ENCODE measurements at regions not wholly inside any gene's neighbourhood (a gene's known extent, or its start where the extent isn't known, plus 50 kb on each side); places are given as distances from the start of the nearest gene placed in this dataset.

DNA sequence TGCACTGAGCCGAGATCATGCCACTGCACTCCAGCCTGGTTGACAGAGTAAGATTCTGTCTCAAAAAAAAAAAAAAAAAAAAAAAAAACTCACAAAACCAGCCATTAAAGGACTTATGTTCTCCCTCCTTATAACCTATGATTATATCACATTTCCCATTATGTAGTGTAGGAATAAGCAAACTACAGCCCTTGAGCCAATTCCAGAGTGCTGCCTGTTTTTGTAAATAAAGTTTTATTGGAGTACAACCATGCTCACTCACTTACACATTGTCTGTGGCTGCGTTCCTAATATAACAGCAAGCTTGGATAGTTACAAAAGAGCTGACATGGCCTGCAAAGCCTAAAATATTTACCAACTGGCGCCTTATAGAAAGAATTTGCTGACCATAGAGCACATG lies 72.7 kb upstream of the ARID5B start:
- no peaks in the 10 kb centered on the region for H3K9me3 ChIP-seq (ENCODE audit: control insufficient read depth, low read length)
- WGBS, 2 donors = 93 to 95% methylated on average over 3 of the region's 3 CpGs
- H3K27me3 ChIP-seq (ENCODE audit: control insufficient read depth in 1 of 2, insufficient read depth in 2 of 2, low read length in 1 of 2) = no peaks in the 10 kb centered on the region
- H3K27ac ChIP-seq (ENCODE audit: low read depth in 1 of 2, low read length in 2 of 2) = no peak overlapping the region
- H3K4me3 ChIP-seq (ENCODE audit: low read length in 2 of 2) = no peak overlapping the region
- no peaks in the 10 kb centered on the region for H3K36me3 ChIP-seq (ENCODE audit: control insufficient read depth in 1 of 2, insufficient read depth in 2 of 2, low read length in 1 of 2)
- intact Hi-C loops (cut with DNase I) = no loop called here
- ATAC-seq (ENCODE audit: low FRiP score) = no peak
- no peaks in the 10 kb centered on the region for H3K4me1 ChIP-seq (ENCODE audit: control insufficient read depth in 1 of 2, insufficient read depth in 2 of 2, low read length in 2 of 2)
- no peak for DNase-seq

DNA sequence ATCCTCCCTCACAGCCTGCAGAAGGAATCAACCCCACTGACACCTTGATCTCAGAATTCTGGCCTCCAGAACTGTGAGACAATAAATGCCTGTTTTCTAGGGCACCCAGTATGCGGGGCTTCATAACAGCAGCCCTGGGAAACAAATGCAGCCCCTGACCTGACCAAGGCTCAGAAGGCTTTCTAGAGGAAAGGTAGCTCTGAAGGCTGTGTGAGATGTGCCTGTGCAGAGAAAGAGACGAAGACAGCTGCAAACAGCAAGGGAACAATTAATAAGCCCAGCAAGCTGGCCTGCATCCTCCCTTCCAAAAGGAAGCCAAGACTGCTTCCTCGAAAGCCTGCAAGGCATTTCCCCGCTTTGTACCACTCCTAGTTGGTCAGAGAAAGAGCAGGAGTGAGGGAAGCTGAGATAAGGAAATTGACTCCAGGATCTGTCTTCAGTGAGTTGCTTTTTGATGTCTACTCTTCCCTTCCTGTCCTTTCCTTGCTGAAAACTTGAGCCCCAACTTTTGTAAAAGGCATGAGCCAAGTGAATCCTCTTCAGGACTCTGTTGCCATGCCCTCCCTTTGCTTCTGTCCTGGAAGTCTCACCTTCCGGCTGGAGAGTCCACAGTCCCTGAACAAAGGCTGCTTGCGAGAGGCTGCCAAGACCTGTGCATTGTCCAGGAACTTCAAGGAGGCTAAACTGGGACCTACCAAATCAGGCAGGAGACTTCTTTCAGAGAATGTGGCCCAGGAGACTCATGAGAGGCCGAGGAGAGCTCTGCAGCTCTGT lies 71.2 kb upstream of the ARID5B start:
- Histone ChIP-seq H3K4me3 (ENCODE audit: low read length in 2 of 2) (no peak overlapping the region), H3K9me3 (ENCODE audit: control insufficient read depth, low read length) (no peaks in the 10 kb centered on the region), H3K27ac (ENCODE audit: low read depth in 1 of 2, low read length in 2 of 2) (no peak overlapping the region), H3K27me3 (ENCODE audit: control insufficient read depth in 1 of 2, insufficient read depth in 2 of 2, low read length in 1 of 2) (no peaks in the 10 kb centered on the region), H3K36me3 (ENCODE audit: control insufficient read depth in 1 of 2, insufficient read depth in 2 of 2, low read length in 1 of 2) (no peaks in the 10 kb centered on the region), H3K4me1 (ENCODE audit: control insufficient read depth in 1 of 2, insufficient read depth in 2 of 2, low read length in 2 of 2) (peaks cover 0 to 2% of the 10 kb centered on the region in 2 donors)
- DNase-seq (no peak), ATAC-seq (ENCODE audit: low FRiP score) (no peak)
- intact Hi-C loops (cut with DNase I) = loop anchor here in 1 of 2 donors (5.0 kb wide), 2 partner anchors 38 to 78 kb away; no protein-coding TSS in a partner anchor
- WGBS, 2 donors = 76 to 77% methylated on average over 7 of the region's 7 CpGs

DNA sequence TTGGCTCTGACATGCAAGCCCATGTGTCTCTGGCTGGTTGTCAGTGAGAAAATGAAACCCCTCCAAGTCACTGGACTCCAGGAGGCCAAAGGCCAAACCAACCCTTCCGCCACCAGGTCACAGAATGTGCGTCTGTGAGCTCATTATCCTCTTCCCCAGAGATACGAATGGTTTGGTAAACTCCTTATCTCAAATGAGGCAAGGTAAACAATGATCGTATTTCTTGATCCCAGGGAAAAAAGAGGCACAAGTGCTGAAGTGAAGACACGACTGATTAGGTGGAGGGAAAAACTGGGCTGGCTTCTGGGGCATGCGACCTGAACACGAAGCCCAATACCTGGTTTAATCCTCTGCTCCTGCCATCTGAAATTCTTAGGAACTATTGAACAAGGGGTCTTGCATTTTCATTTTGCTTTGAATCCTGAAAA lies 70.6 kb upstream of the ARID5B start:
- DNase-seq (no peak), ATAC-seq (ENCODE audit: low FRiP score) (no peak)
- H3K27me3 ChIP-seq (ENCODE audit: control insufficient read depth in 1 of 2, insufficient read depth in 2 of 2, low read length in 1 of 2) = no peaks in the 10 kb centered on the region

DNA sequence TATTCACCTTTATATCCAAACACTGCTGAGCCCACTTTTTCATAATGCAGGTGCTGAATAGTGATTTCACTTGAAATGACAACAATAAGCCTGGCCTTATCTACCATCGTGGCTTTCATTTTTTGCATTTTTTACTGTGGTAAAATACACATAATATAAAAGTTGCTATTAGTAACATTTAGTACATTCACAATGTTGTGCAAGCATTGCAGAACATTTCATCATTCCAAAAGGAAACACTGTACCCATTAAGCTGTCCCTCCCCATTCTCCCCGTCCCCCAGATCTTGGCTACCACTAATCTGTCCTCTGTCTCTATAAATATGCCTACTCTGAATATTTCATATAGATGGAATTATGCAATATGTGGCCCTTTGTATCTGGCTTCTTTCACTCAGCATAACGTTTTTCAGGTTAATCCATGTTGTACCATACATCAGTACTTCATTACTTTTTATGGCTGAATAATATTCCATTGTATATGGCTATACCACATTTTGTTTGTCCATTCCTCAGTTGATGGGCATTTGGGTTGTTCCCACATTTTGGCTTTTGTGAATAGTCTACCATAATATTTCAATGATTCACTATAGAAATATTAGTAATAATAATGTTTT lies 68.5 kb upstream of the ARID5B start:
- Histone ChIP-seq H3K4me3 (ENCODE audit: low read length in 2 of 2) (no peak overlapping the region), H3K4me1 (ENCODE audit: control insufficient read depth in 1 of 2, insufficient read depth in 2 of 2, low read length in 2 of 2) (peaks cover 0 to 5% of the 10 kb centered on the region in 2 donors), H3K36me3 (ENCODE audit: control insufficient read depth in 1 of 2, insufficient read depth in 2 of 2, low read length in 1 of 2) (no peaks in the 10 kb centered on the region), H3K9me3 (ENCODE audit: control insufficient read depth, low read length) (no peaks in the 10 kb centered on the region), H3K27me3 (ENCODE audit: control insufficient read depth in 1 of 2, insufficient read depth in 2 of 2, low read length in 1 of 2) (no peaks in the 10 kb centered on the region), H3K27ac (ENCODE audit: low read depth in 1 of 2, low read length in 2 of 2) (no peak overlapping the region)
- 27 to 35% methylated on average over 3 of the region's 3 CpGs for WGBS, 2 donors
- intact Hi-C loops (cut with DNase I) = loop anchor here in 1 of 2 donors (5.0 kb wide), 2 partner anchors 41 to 81 kb away; no protein-coding TSS in a partner anchor
- DNase-seq (no peak), ATAC-seq (ENCODE audit: low FRiP score) (no peak)

More for the DNA sequence above, 70.6 kb upstream of the ARID5B start:
- Histone ChIP-seq H3K27ac (ENCODE audit: low read depth in 1 of 2, low read length in 2 of 2) (no peak overlapping the region), H3K4me1 (ENCODE audit: control insufficient read depth in 1 of 2, insufficient read depth in 2 of 2, low read length in 2 of 2) (peaks cover 0 to 2% of the 10 kb centered on the region in 2 donors), H3K4me3 (ENCODE audit: low read length in 2 of 2) (no peak overlapping the region), H3K9me3 (ENCODE audit: control insufficient read depth, low read length) (no peaks in the 10 kb centered on the region), H3K36me3 (ENCODE audit: control insufficient read depth in 1 of 2, insufficient read depth in 2 of 2, low read length in 1 of 2) (no peaks in the 10 kb centered on the region)
- 87 to 92% methylated on average over 7 of the region's 7 CpGs for WGBS, 2 donors
- intact Hi-C loops (cut with DNase I) = loop anchor here in 1 of 2 donors (5.0 kb wide), 2 partner anchors 39 to 79 kb away; no protein-coding TSS in a partner anchor

DNA sequence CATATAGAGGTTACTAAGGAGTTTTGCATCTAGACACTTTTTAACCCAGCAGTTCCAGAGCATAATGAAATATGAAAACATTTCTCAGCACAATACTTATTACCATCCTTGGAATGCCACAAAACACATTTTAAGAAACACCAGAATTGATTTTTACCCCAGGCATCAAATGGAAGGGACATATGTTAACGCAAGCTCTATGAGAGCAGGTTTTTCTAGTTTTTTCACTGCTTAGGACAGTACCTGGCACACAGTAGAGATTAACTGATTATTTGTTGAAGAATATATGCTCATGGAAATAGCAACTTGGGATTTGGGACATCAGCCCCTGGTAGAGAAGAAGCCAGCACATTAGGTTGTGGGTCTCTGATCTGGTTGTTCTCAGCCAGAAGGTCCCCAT lies 67.0 kb upstream of the ARID5B start:
- no peaks in the 10 kb centered on the region for H3K36me3 ChIP-seq (ENCODE audit: control insufficient read depth in 1 of 2, insufficient read depth in 2 of 2, low read length in 1 of 2)
- no peaks in the 10 kb centered on the region for H3K9me3 ChIP-seq (ENCODE audit: control insufficient read depth, low read length)
- intact Hi-C loops (cut with DNase I) = loop anchor here (2.0 to 5.0 kb wide), 3 partner anchors 42 to 84 kb away; no protein-coding TSS in a partner anchor
- no peak overlapping the region for H3K4me3 ChIP-seq (ENCODE audit: low read length in 2 of 2)
- WGBS, 2 donors = 97 to 99% methylated on average over 1 of the region's 1 CpG
- ATAC-seq (ENCODE audit: low FRiP score) = no peak
- H3K27ac ChIP-seq (ENCODE audit: low read depth in 1 of 2, low read length in 2 of 2) = peak overlapping the region in 1 of 2 donors; percentile 1
- no peak for DNase-seq
- H3K27me3 ChIP-seq (ENCODE audit: control insufficient read depth in 1 of 2, insufficient read depth in 2 of 2, low read length in 1 of 2) = no peaks in the 10 kb centered on the region
- peaks cover 0 to 5% of the 10 kb centered on the region in 2 donors for H3K4me1 ChIP-seq (ENCODE audit: control insufficient read depth in 1 of 2, insufficient read depth in 2 of 2, low read length in 2 of 2)

DNA sequence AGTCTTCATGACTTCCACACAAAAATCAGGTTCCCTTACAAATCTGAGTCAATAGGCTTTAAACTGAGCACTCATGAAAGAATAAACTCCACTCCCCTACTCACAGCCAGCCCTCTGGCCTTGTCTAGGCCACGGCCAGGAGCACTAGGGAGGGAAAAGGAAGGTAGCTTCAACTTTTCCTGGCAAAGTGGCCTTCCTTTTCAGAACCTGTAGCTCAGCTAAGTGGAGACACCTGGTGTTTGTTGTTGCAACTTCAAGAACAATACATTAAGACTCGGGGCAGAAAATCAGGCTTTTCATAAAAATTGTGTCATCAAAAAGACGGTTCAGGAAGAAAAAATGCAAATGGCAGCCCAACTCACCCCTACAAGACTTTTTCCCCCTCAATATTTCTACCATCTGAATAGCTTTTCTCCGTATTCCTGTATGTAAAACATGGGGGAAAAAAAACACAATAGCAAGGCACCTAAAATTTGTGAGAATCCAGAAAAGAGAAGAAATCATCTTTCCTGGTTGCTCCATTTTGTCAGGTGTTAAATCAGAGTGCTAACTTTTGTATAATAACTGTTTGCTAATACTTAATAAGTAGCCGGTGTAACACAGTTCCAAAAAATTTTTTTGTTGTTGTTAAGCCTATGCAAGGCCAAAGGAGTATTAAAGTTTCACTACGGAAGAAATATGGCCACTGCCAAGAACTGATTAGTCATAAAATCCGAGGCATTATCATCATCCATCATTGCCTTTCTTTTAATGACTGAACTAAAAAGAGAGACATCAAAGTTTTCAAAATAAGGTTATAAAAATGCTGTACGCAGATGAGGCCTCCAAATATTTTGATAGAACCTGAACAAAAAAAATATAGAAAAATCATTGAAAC lies 66.2 kb upstream of the ARID5B start:
- H3K9me3 ChIP-seq (ENCODE audit: control insufficient read depth, low read length) = no peaks in the 10 kb centered on the region
- H3K4me1 ChIP-seq (ENCODE audit: control insufficient read depth in 1 of 2, insufficient read depth in 2 of 2, low read length in 2 of 2) = peaks cover 2 to 5% of the 10 kb centered on the region in 2 donors
- H3K36me3 ChIP-seq (ENCODE audit: control insufficient read depth in 1 of 2, insufficient read depth in 2 of 2, low read length in 1 of 2) = no peaks in the 10 kb centered on the region
- 32 to 33% methylated on average over 8 of the region's 8 CpGs for WGBS, 2 donors
- DNase-seq (no peak), ATAC-seq (ENCODE audit: low FRiP score) (peak; percentile 68)
- H3K27me3 ChIP-seq (ENCODE audit: control insufficient read depth in 1 of 2, insufficient read depth in 2 of 2, low read length in 1 of 2) = no peaks in the 10 kb centered on the region
- intact Hi-C loops (cut with DNase I) = loop anchor here (2.0 to 5.0 kb wide), 5 partner anchors 43 to 202 kb away; partner anchors contain the start of gene ARID5B (in 1 of the 2)
- H3K4me3 ChIP-seq (ENCODE audit: low read length in 2 of 2) = no peak overlapping the region
- H3K27ac ChIP-seq (ENCODE audit: low read depth in 1 of 2, low read length in 2 of 2) = peak overlapping the region; percentile 1 to 30

DNA sequence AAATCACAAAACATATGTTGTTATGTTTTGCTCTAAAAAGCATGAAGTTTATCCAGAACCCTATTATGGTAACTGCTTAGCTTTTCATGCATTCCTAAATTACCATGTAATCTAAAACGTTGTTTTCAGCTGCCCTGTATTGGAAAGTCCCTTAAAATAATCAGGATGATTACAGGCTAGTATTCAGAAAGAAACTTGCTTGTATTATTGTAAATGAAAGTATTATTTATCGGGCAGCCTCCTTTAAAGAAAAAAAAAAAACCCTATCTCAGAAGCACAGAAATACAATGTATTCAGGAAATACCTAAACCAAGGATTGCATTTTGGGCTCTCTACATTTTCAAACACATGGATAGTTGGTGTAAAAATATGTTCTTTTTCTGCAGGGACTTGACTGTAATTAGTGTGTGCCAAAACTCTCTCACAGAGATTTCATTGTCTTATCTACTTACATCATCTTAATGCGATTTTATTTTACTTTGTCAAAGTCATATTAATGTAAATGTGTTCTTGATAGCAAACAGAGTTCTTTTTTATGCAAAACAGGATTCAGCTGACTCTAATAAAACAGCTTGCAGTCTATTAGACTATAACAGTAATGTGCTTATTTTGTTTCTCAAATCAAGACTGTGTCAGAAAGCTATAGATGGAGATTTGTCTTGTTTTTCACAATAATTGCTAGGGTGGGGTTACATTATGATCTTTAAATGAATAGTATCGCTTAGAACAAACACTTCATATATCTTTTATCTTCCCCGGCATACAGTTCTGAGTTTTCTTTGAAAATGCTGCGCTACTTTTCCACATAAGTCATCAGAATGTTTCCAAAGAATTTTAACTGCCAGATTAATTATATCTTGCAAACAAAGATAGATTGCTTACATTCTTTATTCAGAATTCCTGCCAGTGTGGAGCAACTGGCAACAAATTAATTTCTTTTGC lies 65.3 kb upstream of the ARID5B start:
- H3K36me3 ChIP-seq (ENCODE audit: control insufficient read depth in 1 of 2, insufficient read depth in 2 of 2, low read length in 1 of 2) = no peaks in the 10 kb centered on the region
- ATAC-seq (ENCODE audit: low FRiP score) (no peak), DNase-seq (no peak)
- no peaks in the 10 kb centered on the region for H3K9me3 ChIP-seq (ENCODE audit: control insufficient read depth, low read length)
- H3K4me1 ChIP-seq (ENCODE audit: control insufficient read depth in 1 of 2, insufficient read depth in 2 of 2, low read length in 2 of 2) = peaks cover 2 to 5% of the 10 kb centered on the region in 2 donors
- peak overlapping the region in 1 of 2 donors; percentile 57 for H3K27ac ChIP-seq (ENCODE audit: low read depth in 1 of 2, low read length in 2 of 2)
- intact Hi-C loops (cut with DNase I) = loop anchor here (2.0 to 5.0 kb wide), 5 partner anchors 44 to 201 kb away; partner anchors contain the start of gene ARID5B (in 1 of the 2)
- WGBS, 2 donors = 3 to 5% methylated on average over 6 of the region's 6 CpGs
- H3K4me3 ChIP-seq (ENCODE audit: low read length in 2 of 2) = no peak overlapping the region
- H3K27me3 ChIP-seq (ENCODE audit: control insufficient read depth in 1 of 2, insufficient read depth in 2 of 2, low read length in 1 of 2) = no peaks in the 10 kb centered on the region
